Progenitor cell of endocrine pancreas (in vitro differentiated cells): ENCODE measurements at regions not wholly inside any gene's neighbourhood (a gene's known extent, or its start where the extent isn't known, plus 50 kb on each side); places are given as distances from the start of the nearest gene placed in this dataset.

Source experiments
- DNase-seq: peaks from one replicate; pipeline ENCODE4 v3.0.0; 2021; ENCODE audit warnings: low spot score; ENCODE audit not compliant: unreplicated experiment
- H3K27ac Mint-ChIP-seq: 2 replicates; pipeline ENCODE4 v1.8.0; 2021; ENCODE audit warnings: mild to moderate bottlenecking, moderate library complexity, mixed read lengths
- H3K27me3 Mint-ChIP-seq: 2 replicates; pipeline ENCODE4 v1.8.0; 2021; ENCODE audit warnings: mixed read lengths
- H3K36me3 Mint-ChIP-seq: 2 replicates; pipeline ENCODE4 v1.8.0; 2022; ENCODE audit warnings: mixed read lengths; ENCODE audit not compliant: insufficient read depth
- H3K4me1 Mint-ChIP-seq: 2 replicates; pipeline ENCODE4 v1.8.0; 2021; ENCODE audit warnings: low read depth, mixed read lengths
- H3K4me3 Mint-ChIP-seq: 2 replicates; pipeline ENCODE4 v1.8.0; 2021; ENCODE audit warnings: low read depth, mild to moderate bottlenecking, moderate library complexity, mixed read lengths
- H3K9me3 Mint-ChIP-seq: 2 replicates; pipeline ENCODE4 v1.8.0; 2021; ENCODE audit warnings: low read depth, mixed read lengths
- microRNA-seq: library from miRNA; unstranded; fragments of <30 nt; microRNA quantifications from one replicate; pipeline ENCODE4 v1.1.0, GENCODE V29; 2020; ENCODE audit warnings: borderline number of aligned reads; ENCODE audit not compliant: unreplicated experiment
- TF ChIP-seq, protein P1 (sequence below): fragments of 200-600 bp; sonication (generic); IDR thresholded peaks from one replicate; pipeline ENCODE4 v1.5.0; 2021; ENCODE audit warnings: antibody characterized with exemption, mild to moderate bottlenecking; ENCODE audit not compliant: unreplicated experiment

GRCh38 chr9:32334112-32334511 is 50.3 kb upstream of the ACO1 start:
- H3K36me3 Mint-ChIP-seq: no peaks in the 10 kb centered on the region
- no peaks in the 10 kb centered on the region for H3K4me1 Mint-ChIP-seq
- H3K4me3 Mint-ChIP-seq: no peak overlapping the region
- no peak overlapping the region for H3K27ac Mint-ChIP-seq
- DNase-seq: no peak
- TF ChIP-seq, protein P1, sequence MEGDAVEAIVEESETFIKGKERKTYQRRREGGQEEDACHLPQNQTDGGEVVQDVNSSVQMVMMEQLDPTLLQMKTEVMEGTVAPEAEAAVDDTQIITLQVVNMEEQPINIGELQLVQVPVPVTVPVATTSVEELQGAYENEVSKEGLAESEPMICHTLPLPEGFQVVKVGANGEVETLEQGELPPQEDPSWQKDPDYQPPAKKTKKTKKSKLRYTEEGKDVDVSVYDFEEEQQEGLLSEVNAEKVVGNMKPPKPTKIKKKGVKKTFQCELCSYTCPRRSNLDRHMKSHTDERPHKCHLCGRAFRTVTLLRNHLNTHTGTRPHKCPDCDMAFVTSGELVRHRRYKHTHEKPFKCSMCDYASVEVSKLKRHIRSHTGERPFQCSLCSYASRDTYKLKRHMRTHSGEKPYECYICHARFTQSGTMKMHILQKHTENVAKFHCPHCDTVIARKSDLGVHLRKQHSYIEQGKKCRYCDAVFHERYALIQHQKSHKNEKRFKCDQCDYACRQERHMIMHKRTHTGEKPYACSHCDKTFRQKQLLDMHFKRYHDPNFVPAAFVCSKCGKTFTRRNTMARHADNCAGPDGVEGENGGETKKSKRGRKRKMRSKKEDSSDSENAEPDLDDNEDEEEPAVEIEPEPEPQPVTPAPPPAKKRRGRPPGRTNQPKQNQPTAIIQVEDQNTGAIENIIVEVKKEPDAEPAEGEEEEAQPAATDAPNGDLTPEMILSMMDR: no peak
- peaks cover 10% of the 10 kb centered on the region for H3K9me3 Mint-ChIP-seq
- H3K27me3 Mint-ChIP-seq: no peaks in the 10 kb centered on the region

Small RNA genes lying in the stretch of these regions (microRNA-seq; reads per million reads assigned to microRNA genes)
- gene MIR873 (40.6 reads per million, percentile 42 among the genes with 10 or more reads in this experiment), gene MIR876 (55.5 reads per million, percentile 48 among the genes with 10 or more reads in this experiment)
